Hepatocyte (in vitro differentiated cells): ENCODE measurements at regions not wholly inside any gene's neighbourhood (a gene's known extent, or its start where the extent isn't known, plus 50 kb on each side); places are given as distances from the start of the nearest gene placed in this dataset.

ENCODE experiments used
- DNase-seq: peaks from one replicate; pipeline ENCODE4 v3.0.0-alpha.2; 2016; ENCODE audit warnings: low spot score
- H2AFZ ChIP-seq: fragments of 200-600 bp; sonication (generic); 2 replicates; pipeline ENCODE4 v1.6.0; 2016; ENCODE audit warnings: antibody characterized with exemption, mild to moderate bottlenecking
- H3K27ac ChIP-seq: fragments of 200-600 bp; sonication (generic); 2 replicates; pipeline ENCODE4 v1.5.1; 2016; ENCODE audit warnings: mild to moderate bottlenecking
- H3K27me3 ChIP-seq: fragments of 200-600 bp; sonication (generic); 2 replicates; pipeline ENCODE4 v1.6.1; 2016
- H3K36me3 ChIP-seq: fragments of 200-600 bp; sonication (generic); replicated peaks from 2 replicates; pipeline ENCODE4 v1.5.1; 2016; ENCODE audit warnings: low read depth; ENCODE audit not compliant: insufficient read depth
- H3K4me1 ChIP-seq: fragments of 200-600 bp; sonication (generic); 2 replicates; pipeline ENCODE4 v1.5.1; 2016; ENCODE audit warnings: mild to moderate bottlenecking, moderate library complexity; ENCODE audit not compliant: insufficient read depth
- H3K4me2 ChIP-seq: fragments of 200-600 bp; sonication (generic); 2 replicates; pipeline ENCODE4 v1.6.0; 2016
- H3K4me3 ChIP-seq: fragments of 200-600 bp; sonication (generic); 2 replicates; pipeline ENCODE4 v1.5.1; 2016; ENCODE audit warnings: mild to moderate bottlenecking
- H3K79me2 ChIP-seq: fragments of 200-600 bp; sonication (generic); 2 replicates; pipeline ENCODE4 v1.6.0; 2017; ENCODE audit warnings: mild to moderate bottlenecking
- H3K9me2 ChIP-seq: fragments of 200-600 bp; sonication (generic); replicated peaks from 2 replicates; pipeline ENCODE4 v1.6.0; 2017; ENCODE audit warnings: mild to moderate bottlenecking; ENCODE audit not compliant: insufficient read depth
- H3K9me3 ChIP-seq: fragments of 200-600 bp; sonication (generic); 2 replicates; pipeline ENCODE4 v1.5.1; 2016; ENCODE audit warnings: low read depth, mild to moderate bottlenecking
- H4K20me1 ChIP-seq: fragments of 200-600 bp; sonication (generic); 2 replicates; pipeline ENCODE4 v1.6.0; 2016; ENCODE audit warnings: mild to moderate bottlenecking; ENCODE audit not compliant: insufficient read depth, poor library complexity, severe bottlenecking
- EZH2 ChIP-seq: fragments of 200-600 bp; sonication (generic); IDR thresholded peaks from 2 replicates; pipeline ENCODE4 v1.6.1; 2016; ENCODE audit warnings: antibody characterized with exemption, mild to moderate bottlenecking, borderline replicate concordance
- EZH2phosphoT487 ChIP-seq: fragments of 200-600 bp; sonication (generic); IDR thresholded peaks from one replicate; pipeline ENCODE4 v1.6.1; 2018; ENCODE audit warnings: antibody characterized with exemption, mild to moderate bottlenecking, low read depth, moderate library complexity; ENCODE audit not compliant: unreplicated experiment, severe bottlenecking
- WGBS: methylation state at CpG from one replicate; pipeline ENCODE4 v1.1.6; 2016; ENCODE audit warnings: low lambda C conversion rate; ENCODE audit errors: missing lambda C conversion rate; 5-methylcytosine and 5-hydroxymethylcytosine counted together
- TF ChIP-seq, protein P1 (sequence below): fragments of 200-600 bp; sonication (generic); IDR thresholded peaks from 2 replicates; pipeline ENCODE4 v1.5.1; 2016; ENCODE audit warnings: antibody characterized with exemption, mild to moderate bottlenecking; ENCODE audit not compliant: poor library complexity

DNA sequence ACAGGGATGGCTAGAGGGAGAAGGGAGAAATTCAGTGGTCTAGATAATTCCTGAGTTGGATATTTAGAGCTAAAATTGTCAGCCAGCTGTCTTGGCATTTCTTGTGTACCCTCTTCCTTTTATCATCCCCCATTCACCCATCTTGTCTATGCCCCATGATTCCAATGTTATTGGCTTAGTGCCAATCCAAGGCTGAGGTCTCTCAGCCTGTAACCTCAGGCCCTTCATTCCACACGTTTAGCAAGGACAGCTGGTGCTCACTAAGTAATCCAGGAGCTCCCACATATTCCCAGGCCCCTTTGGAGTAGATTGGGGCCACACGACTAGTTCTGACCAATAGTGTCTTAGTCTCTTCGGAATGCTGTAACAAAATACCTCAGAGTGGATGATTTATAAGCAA is 112.4 kb upstream of the ATXN1 start:
- no peak for DNase-seq
- Histone ChIP-seq H4K20me1 (no peaks in the 10 kb centered on the region), H3K9me3 (no peaks in the 10 kb centered on the region), H3K9me2 (no peaks in the 10 kb centered on the region), H3K79me2 (no peaks in the 10 kb centered on the region), H3K27ac (no peak overlapping the region), H3K4me2 (no peak overlapping the region), H2AFZ (no peak overlapping the region), H3K36me3 (no peaks in the 10 kb centered on the region), H3K4me3 (no peak overlapping the region), H3K27me3 (no peaks in the 10 kb centered on the region), H3K4me1 (no peaks in the 10 kb centered on the region)
- TF ChIP-seq, protein P1, sequence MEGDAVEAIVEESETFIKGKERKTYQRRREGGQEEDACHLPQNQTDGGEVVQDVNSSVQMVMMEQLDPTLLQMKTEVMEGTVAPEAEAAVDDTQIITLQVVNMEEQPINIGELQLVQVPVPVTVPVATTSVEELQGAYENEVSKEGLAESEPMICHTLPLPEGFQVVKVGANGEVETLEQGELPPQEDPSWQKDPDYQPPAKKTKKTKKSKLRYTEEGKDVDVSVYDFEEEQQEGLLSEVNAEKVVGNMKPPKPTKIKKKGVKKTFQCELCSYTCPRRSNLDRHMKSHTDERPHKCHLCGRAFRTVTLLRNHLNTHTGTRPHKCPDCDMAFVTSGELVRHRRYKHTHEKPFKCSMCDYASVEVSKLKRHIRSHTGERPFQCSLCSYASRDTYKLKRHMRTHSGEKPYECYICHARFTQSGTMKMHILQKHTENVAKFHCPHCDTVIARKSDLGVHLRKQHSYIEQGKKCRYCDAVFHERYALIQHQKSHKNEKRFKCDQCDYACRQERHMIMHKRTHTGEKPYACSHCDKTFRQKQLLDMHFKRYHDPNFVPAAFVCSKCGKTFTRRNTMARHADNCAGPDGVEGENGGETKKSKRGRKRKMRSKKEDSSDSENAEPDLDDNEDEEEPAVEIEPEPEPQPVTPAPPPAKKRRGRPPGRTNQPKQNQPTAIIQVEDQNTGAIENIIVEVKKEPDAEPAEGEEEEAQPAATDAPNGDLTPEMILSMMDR: no peak
- TF ChIP-seq EZH2phosphoT487 (no peak), EZH2 (no peak)
- WGBS: 76% methylated on average over 3 of the region's 3 CpGs

DNA sequence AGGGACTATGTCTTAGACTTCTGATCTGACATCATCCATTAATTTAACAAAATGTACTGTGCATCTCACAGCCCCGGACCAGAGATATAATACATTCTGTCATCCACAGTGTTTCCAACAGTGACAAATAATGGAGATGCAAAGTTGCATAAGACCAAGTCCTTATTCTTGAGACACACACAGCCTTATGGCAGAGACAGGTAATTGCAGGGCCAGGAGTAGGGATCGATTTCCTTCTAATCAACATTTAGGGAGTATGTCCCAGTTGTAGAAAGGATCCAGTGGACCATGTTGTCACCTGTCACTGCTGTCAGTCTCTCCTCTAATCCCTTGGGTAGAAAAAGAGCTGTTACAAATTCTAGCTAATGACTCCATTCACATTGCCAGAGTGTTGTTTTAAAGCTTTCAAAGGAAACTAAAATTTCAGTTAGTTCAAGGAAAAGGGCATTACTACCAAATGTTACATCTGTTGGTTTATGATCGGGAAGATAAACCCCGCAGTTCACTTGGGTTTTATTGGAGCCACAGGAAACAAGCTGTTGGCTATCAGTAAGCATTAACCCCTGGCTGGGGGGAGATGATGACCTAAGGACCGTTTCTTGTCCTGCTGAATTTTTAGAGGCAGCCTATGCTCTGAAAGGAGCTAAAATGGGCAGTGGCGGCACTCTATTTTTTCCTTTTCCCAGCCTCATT is 111.4 kb upstream of the ATXN1 start:
- H3K4me3 ChIP-seq: no peak overlapping the region
- no peak overlapping the region for H3K27ac ChIP-seq
- no peak overlapping the region for H2AFZ ChIP-seq
- no peaks in the 10 kb centered on the region for H3K36me3 ChIP-seq
- H3K4me1 ChIP-seq: no peaks in the 10 kb centered on the region
- no peaks in the 10 kb centered on the region for H3K9me3 ChIP-seq
- no peaks in the 10 kb centered on the region for H4K20me1 ChIP-seq
- no peaks in the 10 kb centered on the region for H3K27me3 ChIP-seq
- no peak overlapping the region for H3K4me2 ChIP-seq
- no peaks in the 10 kb centered on the region for H3K9me2 ChIP-seq
- H3K79me2 ChIP-seq: no peaks in the 10 kb centered on the region
- WGBS: 48% methylated on average over 6 of the region's 6 CpGs
- no peak for DNase-seq
- TF ChIP-seq, protein P1: no peak
- no peak for TF ChIP-seq EZH2phosphoT487
- TF ChIP-seq EZH2: no peak

DNA sequence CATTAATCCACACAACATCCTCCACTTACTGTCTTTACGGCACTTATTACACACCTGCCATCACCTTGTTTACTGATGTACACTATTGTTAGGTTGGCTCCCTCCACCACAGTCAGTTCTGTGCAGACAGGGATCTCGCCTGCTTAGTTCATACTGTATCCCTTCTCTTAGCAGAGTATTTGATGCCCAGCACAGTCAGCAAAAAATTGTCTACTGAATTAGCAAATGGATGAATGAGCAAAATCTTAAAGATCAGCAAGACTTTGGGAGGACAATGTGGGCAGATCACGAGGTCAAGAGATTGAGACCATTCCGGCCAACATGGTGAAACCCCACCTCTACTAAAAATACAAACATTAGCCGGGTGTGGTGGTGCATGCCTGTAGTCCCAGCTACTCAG is 109.8 kb upstream of the ATXN1 start:
- no peaks in the 10 kb centered on the region for H4K20me1 ChIP-seq
- no peak overlapping the region for H3K4me3 ChIP-seq
- no peaks in the 10 kb centered on the region for H3K4me1 ChIP-seq
- H2AFZ ChIP-seq: no peak overlapping the region
- 96% methylated on average over 5 of the region's 5 CpGs for WGBS
- H3K9me2 ChIP-seq: no peaks in the 10 kb centered on the region
- no peaks in the 10 kb centered on the region for H3K36me3 ChIP-seq
- no peaks in the 10 kb centered on the region for H3K79me2 ChIP-seq
- no peak for DNase-seq
- H3K27ac ChIP-seq: no peak overlapping the region
- H3K9me3 ChIP-seq: no peaks in the 10 kb centered on the region
- no peak overlapping the region for H3K4me2 ChIP-seq
- H3K27me3 ChIP-seq: no peaks in the 10 kb centered on the region
- TF ChIP-seq EZH2 (no peak), EZH2phosphoT487 (no peak)
- TF ChIP-seq, protein P1: no peak
